ENCODE measurements at regions not wholly inside any gene's neighbourhood (a gene's known extent, or its start where the extent isn't known, plus 50 kb on each side); places are given as distances from the start of the nearest gene placed in this dataset.

GRCh38 chr13:111895896-111896821 lies 170.8 kb upstream of the SOX1 start:
- no peak for DNase-seq

GRCh38 chr13:111897178-111897845 lies 169.6 kb upstream of the SOX1 start:
- DNase-seq, result no peak

GRCh38 chr13:111897846-111898215 lies 169.1 kb upstream of the SOX1 start:
- no peak for DNase-seq

GRCh38 chr13:111898956-111899713 lies 167.8 kb upstream of the SOX1 start:
- DNase-seq, result no peak

GRCh38 chr13:111899714-111900389 lies 167.1 kb upstream of the SOX1 start:
- no peak for DNase-seq

- no peak for DNase-seq
Measured at GRCh38 chr13:111900390-111901131, 166.4 kb upstream of the SOX1 start.

GRCh38 chr13:111901267-111901915 lies 165.6 kb upstream of the SOX1 start:
- no peak for DNase-seq

- no peak for DNase-seq
Measured at GRCh38 chr13:111902726-111903125, 164.2 kb upstream of the SOX1 start.

- DNase-seq, result no peak
Measured at GRCh38 chr13:111903143-111903542, 163.8 kb upstream of the SOX1 start.

GRCh38 chr13:111904166-111904565 lies 162.8 kb upstream of the SOX1 start:
- no peak for DNase-seq

GRCh38 chr13:111904701-111905608 lies 162.0 kb upstream of the SOX1 start:
- no peak for DNase-seq

GRCh38 chr13:111905609-111905945 lies 161.4 kb upstream of the SOX1 start:
- no peak for DNase-seq

- no peak for DNase-seq
Measured at GRCh38 chr13:111906306-111906705, 160.6 kb upstream of the SOX1 start.

- DNase-seq, result no peak
Measured at GRCh38 chr13:111906816-111907215, 160.1 kb upstream of the SOX1 start.

GRCh38 chr13:111907341-111907880 lies 159.5 kb upstream of the SOX1 start:
- DNase-seq, result no peak

- no peak for DNase-seq
Measured at GRCh38 chr13:111908361-111908760, 158.6 kb upstream of the SOX1 start.

GRCh38 chr13:111908981-111909380 lies 158.0 kb upstream of the SOX1 start:
- DNase-seq, result no peak

GRCh38 chr13:111909501-111909900 lies 157.4 kb upstream of the SOX1 start:
- no peak for DNase-seq

GRCh38 chr13:111909971-111910671 lies 156.8 kb upstream of the SOX1 start:
- DNase-seq, result no peak

Measured in NCI-H2171 treated with DMSO at 0.1 percent for 48 hours (cell line).